Tibial artery (tissue), 4 donors: ENCODE measurements at regions not wholly inside any gene's neighbourhood (a gene's known extent, or its start where the extent isn't known, plus 50 kb on each side); places are given as distances from the start of the nearest gene placed in this dataset.

Experiments used
- DNase-seq, 2 donors: peaks; one replicate each; pipeline ENCODE4 v3.0.0-alpha.2; 2019
- H3K27ac ChIP-seq, 2 donors: fragments of 200-600 bp; sonication (generic) in 1 of 2; 1 replicate in 1 of 2; 2 replicates in 1 of 2; pipeline ENCODE4 v1.5.1; 2018 to 2019; ENCODE audit warnings: mild to moderate bottlenecking in 1 of 2
- H3K27me3 ChIP-seq, 2 donors: fragments of 200-600 bp; sonication (generic) in 1 of 2; one replicate each; pipeline versions ENCODE4 v1.5.1 to v1.6.0; 2016 to 2019
- H3K36me3 ChIP-seq, 3 donors: fragments of 200-600 bp; sonication (generic) in 2 of 3; one replicate each; pipeline ENCODE4 v1.5.1; 2016 to 2019; ENCODE audit warnings: mild to moderate bottlenecking in 2 of 3
- H3K4me1 ChIP-seq, 4 donors: fragments of 200-600 bp; sonication (generic) in 2 of 4; 1 replicate in 3 of 4; 2 replicates in 1 of 4; pipeline ENCODE4 v1.5.1; 2016 to 2019
- H3K4me3 ChIP-seq, 2 donors: fragments of 200-600 bp; sonication (generic) in 1 of 2; 1 replicate in 1 of 2; 2 replicates in 1 of 2; pipeline ENCODE4 v1.5.1; 2018 to 2019; ENCODE audit warnings: mild to moderate bottlenecking in 2 of 2
- H3K9me3 ChIP-seq, 3 donors: fragments of 200-600 bp; sonication (generic) in 1 of 3; one replicate each; pipeline ENCODE4 v1.5.1; 2016 to 2019
- CTCF ChIP-seq, 2 experiments: fragments of 200-600 bp in 1 of 2; fragments of 450-650 bp in 1 of 2; IDR thresholded peaks; one replicate each; pipeline ENCODE4 v1.5.1; 2017 to 2019; ENCODE audit warnings: antibody characterized with exemption in 2 of 2, mild to moderate bottlenecking in 1 of 2, moderate library complexity in 1 of 2
- intact Hi-C: fragments of 100-400 bp; cut with DNase I; formaldehyde crosslinking; loops from one replicate; pipeline ENCODE4 v1.15.0; 2023; ENCODE audit warnings: low total_unique reads

GRCh38 chr7:145957160-145957890 lies 159.3 kb upstream of the CNTNAP2 start:
- TF ChIP-seq CTCF (IDR thresholded peaks at IDR 0.05), result no peak
- DNase-seq, result no peak
- intact Hi-C loops, result no loop called here
- H3K4me1 ChIP-seq, result no peaks in the 10 kb centered on the region
- no peaks in the 10 kb centered on the region for H3K9me3 ChIP-seq
- H3K4me3 ChIP-seq, result no peak overlapping the region
- no peaks in the 10 kb centered on the region for H3K36me3 ChIP-seq
- no peak overlapping the region for H3K27ac ChIP-seq
- H3K27me3 ChIP-seq, result no peaks in the 10 kb centered on the region

GRCh38 chr7:145951566-145951965 lies 165.0 kb upstream of the CNTNAP2 start:
- intact Hi-C loops, result no loop called here
- DNase-seq, result no peak
- no peaks in the 10 kb centered on the region for H3K4me1 ChIP-seq
- H3K4me3 ChIP-seq, result no peak overlapping the region
- no peaks in the 10 kb centered on the region for H3K27me3 ChIP-seq
- H3K36me3 ChIP-seq, result no peaks in the 10 kb centered on the region
- TF ChIP-seq CTCF (IDR thresholded peaks at IDR 0.05), result no peak
- no peak overlapping the region for H3K27ac ChIP-seq
- H3K9me3 ChIP-seq, result no peaks in the 10 kb centered on the region

- no peaks in the 10 kb centered on the region for H3K9me3 ChIP-seq
- intact Hi-C loops, result no loop called here
- no peak overlapping the region for H3K4me3 ChIP-seq
- no peaks in the 10 kb centered on the region for H3K27me3 ChIP-seq
- H3K4me1 ChIP-seq, result no peaks in the 10 kb centered on the region
- DNase-seq, result no peak
- no peak overlapping the region for H3K27ac ChIP-seq
- no peaks in the 10 kb centered on the region for H3K36me3 ChIP-seq
- TF ChIP-seq CTCF (IDR thresholded peaks at IDR 0.05), result no peak
Observed at GRCh38 chr7:145928937-145929336, 187.7 kb upstream of the CNTNAP2 start.

- no peaks in the 10 kb centered on the region for H3K36me3 ChIP-seq
- H3K27me3 ChIP-seq, result no peaks in the 10 kb centered on the region
- DNase-seq, result no peak
- no peak overlapping the region for H3K4me3 ChIP-seq
- no peak overlapping the region for H3K27ac ChIP-seq
- TF ChIP-seq CTCF (IDR thresholded peaks at IDR 0.05), result no peak
- peaks cover 0 to 13% (median 10%) of the 10 kb centered on the region in 3 donors for H3K9me3 ChIP-seq
- intact Hi-C loops, result no loop called here
- no peaks in the 10 kb centered on the region for H3K4me1 ChIP-seq
Observed at GRCh38 chr7:145919712-145920111, 196.9 kb upstream of the CNTNAP2 start.

- Histone ChIP-seq H3K4me3 (no peak overlapping the region), H3K36me3 (no peaks in the 10 kb centered on the region), H3K27me3 (no peaks in the 10 kb centered on the region), H3K27ac (no peak overlapping the region), H3K9me3 (peaks cover 0 to 13% (median 10%) of the 10 kb centered on the region in 3 donors), H3K4me1 (no peaks in the 10 kb centered on the region)
- TF ChIP-seq CTCF (IDR thresholded peaks at IDR 0.05), result no peak
- DNase-seq, result no peak
- intact Hi-C loops, result no loop called here
Observed at GRCh38 chr7:145916776-145917175, 199.8 kb upstream of the CNTNAP2 start.
